IMR-90 (cell line): ENCODE measurements at regions not wholly inside any gene's neighbourhood (a gene's known extent, or its start where the extent isn't known, plus 50 kb on each side); places are given as distances from the start of the nearest gene placed in this dataset.

Source experiments
- ATAC-seq: fragments of 200-7000 bp; cut with Tn5 transposase; 2 replicates; pipeline ENCODE4 v1.9.1; 2020; ENCODE audit warnings: low read depth, mild to moderate bottlenecking, moderate library complexity
- BruUV-seq: library from RNA; stranded (reverse); fragments of 400-500 nt; replicated peaks from 2 replicates; lab custom pipeline; 2021; lab: Mats Ljungman, UMichigan
- CTCF ChIA-PET: fragments of 300-600 bp; formaldehyde crosslinking; extraction: SDS; loops from one replicate; lab custom pipeline; 2021; ENCODE audit warnings: antibody characterized with exemption; lab: Yijun Ruan, JAX
- POLR2A ChIA-PET: fragments of 300-600 bp; sonication (Branson Sonifier 250); formaldehyde crosslinking; loops from one replicate; lab custom pipeline; 2022; ENCODE audit warnings: antibody characterized with exemption; ENCODE audit not compliant: unreplicated experiment; lab: Charles Lee
- DNase-seq: peaks from one replicate; pipeline ENCODE4 v3.0.0; 2013
- H2AFZ ChIP-seq: replicated peaks from 2 replicates; pipeline ENCODE3; 2013; ENCODE audit warnings: low read length, mild to moderate bottlenecking; ENCODE audit not compliant: poor library complexity
- H2AK5ac ChIP-seq: 2 replicates; pipeline ENCODE4 v1.6.1; 2013; ENCODE audit warnings: low read depth, low read length, inconsistent platforms
- H2AK9ac ChIP-seq: replicated peaks from 2 replicates; pipeline ENCODE3; 2013; ENCODE audit warnings: mild to moderate bottlenecking, low read depth, low read length, moderate library complexity; ENCODE audit not compliant: poor library complexity
- H2BK120ac ChIP-seq: 2 replicates; pipeline ENCODE4 v1.6.1; 2013; ENCODE audit warnings: low read depth, low read length, inconsistent platforms
- H2BK15ac ChIP-seq: 3 replicates; pipeline ENCODE4 v1.6.1; 2013; ENCODE audit warnings: low read depth, low read length, inconsistent platforms
- H2BK20ac ChIP-seq: 2 replicates; pipeline ENCODE4 v1.6.1; 2013; ENCODE audit warnings: low read depth, mild to moderate bottlenecking, inconsistent platforms, low read length, moderate library complexity
- H2BK5ac ChIP-seq: 2 replicates; pipeline ENCODE4 v1.6.1; 2013; ENCODE audit warnings: mild to moderate bottlenecking, low read depth, low read length, inconsistent platforms; ENCODE audit not compliant: poor library complexity, severe bottlenecking
- H3K14ac ChIP-seq: replicated peaks from 2 replicates; pipeline ENCODE4 v1.6.1; 2013; ENCODE audit warnings: low read depth, low read length, inconsistent platforms
- H3K18ac ChIP-seq: 2 replicates; pipeline ENCODE4 v1.6.1; 2013; ENCODE audit warnings: low read depth, low read length, control low read depth
- H3K23ac ChIP-seq: 2 replicates; pipeline ENCODE4 v1.6.1; 2013; ENCODE audit warnings: low read depth, low read length, inconsistent platforms
- H3K27ac ChIP-seq: 2 replicates; pipeline ENCODE4 v1.5.1; 2013; ENCODE audit warnings: mild to moderate bottlenecking, control low read depth, low read length; ENCODE audit not compliant: insufficient read depth
- H3K27me3 ChIP-seq: 2 replicates; pipeline ENCODE4 v1.6.1; 2013; ENCODE audit warnings: low read length; ENCODE audit not compliant: control insufficient read depth, insufficient read depth
- H3K36me3 ChIP-seq: 2 replicates; pipeline ENCODE4 v1.6.1; 2013; ENCODE audit warnings: low read length, mixed read lengths; ENCODE audit not compliant: control insufficient read depth, insufficient read depth
- H3K4ac ChIP-seq: 2 replicates; pipeline ENCODE4 v1.6.1; 2013; ENCODE audit warnings: low read depth, low read length, inconsistent platforms
- H3K4me1 ChIP-seq: 2 replicates; pipeline ENCODE4 v1.6.1; 2013; ENCODE audit warnings: low read length, mixed read lengths; ENCODE audit not compliant: control insufficient read depth, insufficient read depth
- H3K4me2 ChIP-seq: 2 replicates; pipeline ENCODE4 v1.6.1; 2013; ENCODE audit warnings: low read depth, mild to moderate bottlenecking, control low read depth, low read length, moderate library complexity
- H3K4me3 ChIP-seq: 2 replicates; pipeline ENCODE4 v1.5.1; 2013; ENCODE audit warnings: low read depth, mild to moderate bottlenecking, control low read depth, low read length, moderate library complexity; ENCODE audit not compliant: insufficient read depth
- H3K56ac ChIP-seq: 2 replicates; pipeline ENCODE4 v1.6.1; 2013; ENCODE audit warnings: low read length, inconsistent platforms; ENCODE audit not compliant: insufficient read depth; ENCODE audit errors: extremely low read depth
- H3K79me1 ChIP-seq, 2 experiments: 2 replicates each; pipeline ENCODE4 v1.6.1; 2013; ENCODE audit warnings: low read length in 2 of 2, inconsistent platforms in 1 of 2, low read depth in 1 of 2
- H3K9ac ChIP-seq: 2 replicates; pipeline ENCODE4 v1.6.1; 2013; ENCODE audit warnings: low read depth, low read length, control low read depth
- H3K9me1 ChIP-seq: 2 replicates; pipeline ENCODE4 v1.6.1; 2013; ENCODE audit warnings: low read length, inconsistent platforms; ENCODE audit not compliant: insufficient read depth
- H3K9me3 ChIP-seq: 2 replicates; pipeline ENCODE4 v1.6.1; 2013; ENCODE audit warnings: low read length; ENCODE audit not compliant: control insufficient read depth, insufficient read depth
- H4K20me1 ChIP-seq: 2 replicates; pipeline ENCODE4 v1.6.1; 2013; ENCODE audit warnings: low read length, inconsistent platforms; ENCODE audit not compliant: insufficient read depth
- H4K5ac ChIP-seq: 2 replicates; pipeline ENCODE4 v1.6.1; 2013; ENCODE audit warnings: mild to moderate bottlenecking, low read depth, low read length, control low read depth
- H4K8ac ChIP-seq, 2 experiments: 2 replicates each; pipeline ENCODE4 v1.6.1; 2013; ENCODE audit warnings: low read depth in 2 of 2, low read length in 2 of 2, control low read depth in 1 of 2, inconsistent platforms in 1 of 2
- H4K91ac ChIP-seq: 2 replicates; pipeline ENCODE4 v1.6.1; 2013; ENCODE audit warnings: low read depth, low read length, inconsistent platforms; ENCODE audit not compliant: insufficient read depth
- CHD1 ChIP-seq: IDR thresholded peaks from 2 replicates; pipeline ENCODE4 v1.6.1; 2012; ENCODE audit warnings: low read depth, low read length, improper control_type of control experiment
- CTCF ChIP-seq: conservative IDR thresholded peaks from 2 replicates; pipeline ENCODE4 v1.5.1; 2012; ENCODE audit warnings: mild to moderate bottlenecking, low read depth, low read length, improper control_type of control experiment
- FOS ChIP-seq: fragments of 150-350 bp; IDR thresholded peaks from 2 replicates; pipeline ENCODE4 v1.6.1; 2016; ENCODE audit warnings: low read depth, low read length
- NFE2L2 ChIP-seq: fragments of 150-350 bp; IDR thresholded peaks from 2 replicates; pipeline ENCODE4 v1.6.1; 2016; ENCODE audit warnings: low read depth, mild to moderate bottlenecking, low read length
- RCOR1 ChIP-seq: IDR thresholded peaks from 2 replicates; pipeline ENCODE4 v1.6.1; 2012; ENCODE audit warnings: mild to moderate bottlenecking, low read length, improper control_type of control experiment; ENCODE audit not compliant: insufficient replicate concordance
- USF2 ChIP-seq: fragments of 150-350 bp; IDR thresholded peaks from 2 replicates; pipeline ENCODE4 v1.6.1; 2017; ENCODE audit warnings: mild to moderate bottlenecking, antibody characterized with exemption, low read length, low read depth
- WGBS, 2 experiments: methylation state at CpG; one replicate each; pipeline versions ENCODE4 v1.1.5 to v1.1.7; 2013; ENCODE audit warnings: missing lambda C conversion rate in 2 of 2; ENCODE audit not compliant: insufficient read length in 1 of 2; ENCODE audit errors: extremely low coverage in 2 of 2; 5-methylcytosine and 5-hydroxymethylcytosine counted together
- dilution Hi-C: fragments of 300-500 bp; cut with HindIII; formaldehyde crosslinking; loops from one replicate; pipeline ENCODE4 v1.14.3; 2018; ENCODE audit warnings: low sequenced_read_pairs; ENCODE audit not compliant: unreplicated experiment
- in situ Hi-C: fragments of 300-500 bp; cut with MboI; formaldehyde crosslinking; loops from 3 replicates; pipeline ENCODE4 v1.14.3; 2019; ENCODE audit warnings: low sequenced_read_pairs, inconsistent platforms, mixed read lengths
- intact Hi-C: fragments of 100-400 bp; cut with micrococcal nuclease; formaldehyde crosslinking; loops from 2 replicates; pipeline ENCODE4 v1.10.0; 2022
- TF ChIP-seq, protein P1 (sequence below): fragments of 150-350 bp; IDR thresholded peaks from 2 replicates; pipeline ENCODE4 v1.6.1; 2016; ENCODE audit warnings: low read depth, mild to moderate bottlenecking, low read length, moderate library complexity, borderline replicate concordance

DNA sequence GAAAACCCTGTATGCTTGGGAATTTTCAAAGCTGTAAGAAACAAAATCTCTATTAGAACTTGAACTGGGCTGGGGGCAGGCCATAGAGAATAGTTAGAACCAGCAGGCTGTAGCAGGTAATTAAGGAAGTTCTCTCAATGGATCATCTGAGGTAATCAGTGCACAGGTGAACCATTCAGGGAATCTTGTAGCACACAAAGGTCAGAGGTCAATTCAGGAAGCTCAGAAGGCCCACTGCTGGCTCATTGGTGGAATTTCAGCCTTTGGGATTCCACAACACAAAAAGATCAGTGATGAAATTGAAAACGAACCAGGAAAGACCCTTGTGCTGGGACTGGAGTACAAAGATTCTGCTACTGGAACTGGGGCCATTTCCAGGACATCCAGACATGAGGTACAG is 82.0 kb downstream of the TMEM168 start:
- H3K27ac ChIP-seq = no peak overlapping the region
- no peak overlapping the region for H2AFZ ChIP-seq
- dilution Hi-C loops = no loop called here
- H3K14ac ChIP-seq = no peak overlapping the region
- no peaks in the 10 kb centered on the region; the same call in 1 of the 2 replicates for H3K27me3 ChIP-seq
- BruUV-seq = no TSS peak
- H2BK5ac ChIP-seq = no peak overlapping the region
- H3K36me3 ChIP-seq = no peaks in the 10 kb centered on the region
- H3K4me1 ChIP-seq = no peaks in the 10 kb centered on the region
- no CpG with 5 or more reads among the region's 1 CpG for WGBS, 2 experiments
- no peaks in the 10 kb centered on the region for H3K79me1 ChIP-seq
- intact Hi-C loops = no loop called here
- DNase-seq (no peak), ATAC-seq (no peak)
- no peak overlapping the region for H2BK120ac ChIP-seq
- ChIA-PET POLR2A (no interaction called here), CTCF (no interaction called here)
- H3K4me2 ChIP-seq = no peak overlapping the region
- H3K23ac ChIP-seq = no peak overlapping the region
- no peak overlapping the region for H4K5ac ChIP-seq
- in situ Hi-C loops = no loop called here
- H3K4ac ChIP-seq = no peak overlapping the region
- no peak overlapping the region for H3K4me3 ChIP-seq
- no peak overlapping the region for H3K56ac ChIP-seq
- H3K9ac ChIP-seq = no peak overlapping the region
- no peak overlapping the region for H4K91ac ChIP-seq
- H3K9me1 ChIP-seq = no peaks in the 10 kb centered on the region
- no peak overlapping the region for H2AK5ac ChIP-seq
- TF ChIP-seq USF2 (no peak), CTCF (no peak), RCOR1 (no peak), FOS (no peak), CHD1 (no peak), NFE2L2 (no peak)
- TF ChIP-seq, protein P1, sequence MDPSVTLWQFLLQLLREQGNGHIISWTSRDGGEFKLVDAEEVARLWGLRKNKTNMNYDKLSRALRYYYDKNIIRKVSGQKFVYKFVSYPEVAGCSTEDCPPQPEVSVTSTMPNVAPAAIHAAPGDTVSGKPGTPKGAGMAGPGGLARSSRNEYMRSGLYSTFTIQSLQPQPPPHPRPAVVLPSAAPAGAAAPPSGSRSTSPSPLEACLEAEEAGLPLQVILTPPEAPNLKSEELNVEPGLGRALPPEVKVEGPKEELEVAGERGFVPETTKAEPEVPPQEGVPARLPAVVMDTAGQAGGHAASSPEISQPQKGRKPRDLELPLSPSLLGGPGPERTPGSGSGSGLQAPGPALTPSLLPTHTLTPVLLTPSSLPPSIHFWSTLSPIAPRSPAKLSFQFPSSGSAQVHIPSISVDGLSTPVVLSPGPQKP = no peak
- no peak overlapping the region for H2BK15ac ChIP-seq
- no peaks in the 10 kb centered on the region for H3K9me3 ChIP-seq
- no peaks in the 10 kb centered on the region for H4K20me1 ChIP-seq
- no peak overlapping the region for H3K18ac ChIP-seq
- H2AK9ac ChIP-seq = no peak overlapping the region
- no peak overlapping the region for H4K8ac ChIP-seq
- no peak overlapping the region for H2BK20ac ChIP-seq
